HG03060 (cell line): ENCODE measurements at regions not wholly inside any gene's neighbourhood (a gene's known extent, or its start where the extent isn't known, plus 50 kb on each side); places are given as distances from the start of the nearest gene placed in this dataset.
"Not testable (repeated sequence)": the region's sequence is repeated elsewhere in the genome, so short reads cannot be mapped to it uniquely, and the experiment has no call there.

Experiments used
- ATAC-seq: cut with Tn5 transposase; IDR thresholded peaks from one replicate; pipeline ENCODE4 v1.9.1; 2021; ENCODE audit warnings: low read depth, moderate number of reproducible peaks; ENCODE audit not compliant: unreplicated experiment

- ATAC-seq: no peak
Measured at GRCh38 chr5:99636663-99637062, 707.9 kb upstream of the CHD1 start.

- ATAC-seq: no peak
Measured at GRCh38 chr5:99621772-99622681, 693.2 kb upstream of the CHD1 start.

GRCh38 chr5:99617335-99617734 is 688.5 kb upstream of the CHD1 start:
- ATAC-seq: no peak

GRCh38 chr5:99614888-99615287 is 686.1 kb upstream of the CHD1 start:
- no peak for ATAC-seq

- ATAC-seq: no peak
Measured at GRCh38 chr5:99607124-99607523, 678.3 kb upstream of the CHD1 start.

- no peak for ATAC-seq
Measured at GRCh38 chr5:99605904-99606303, 677.1 kb upstream of the CHD1 start.

- no peak for ATAC-seq
Measured at GRCh38 chr5:99600952-99601351, 672.1 kb upstream of the CHD1 start.

GRCh38 chr5:99590806-99591205 is 662.0 kb upstream of the CHD1 start:
- ATAC-seq: no peak

- ATAC-seq: no peak
Measured at GRCh38 chr5:99589424-99589823, 660.6 kb upstream of the CHD1 start.

GRCh38 chr5:99587983-99588382 is 659.2 kb upstream of the CHD1 start:
- no peak for ATAC-seq

- no peak for ATAC-seq
Measured at GRCh38 chr5:99586878-99587277, 658.1 kb upstream of the CHD1 start.

GRCh38 chr5:99581204-99581603 is 652.4 kb upstream of the CHD1 start:
- not testable (repeated sequence) for ATAC-seq

- ATAC-seq: not testable (repeated sequence)
Measured at GRCh38 chr5:99562937-99563627, 634.3 kb upstream of the CHD1 start.

GRCh38 chr5:99553211-99553810 is 624.5 kb upstream of the CHD1 start:
- no peak for ATAC-seq

GRCh38 chr5:99544356-99544755 is 615.5 kb upstream of the CHD1 start:
- no peak for ATAC-seq

GRCh38 chr5:99543841-99544240 is 615.0 kb upstream of the CHD1 start:
- ATAC-seq: no peak

GRCh38 chr5:99534241-99534640 is 605.4 kb upstream of the CHD1 start:
- not testable (repeated sequence) for ATAC-seq

GRCh38 chr5:99521666-99522065 is 592.9 kb upstream of the CHD1 start:
- ATAC-seq: not testable (repeated sequence)

- ATAC-seq: not testable (repeated sequence)
Measured at GRCh38 chr5:99515864-99516490, 587.2 kb upstream of the CHD1 start.

GRCh38 chr5:99510237-99510866 is 581.5 kb upstream of the CHD1 start:
- ATAC-seq: not testable (repeated sequence)
